Hepatocyte (in vitro differentiated cells): ENCODE measurements at regions not wholly inside any gene's neighbourhood (a gene's known extent, or its start where the extent isn't known, plus 50 kb on each side); places are given as distances from the start of the nearest gene placed in this dataset.

Experiments used
- CTCF ChIP-seq: fragments of 200-600 bp; sonication (generic); IDR thresholded peaks from 2 replicates; pipeline ENCODE4 v1.5.1; 2016; ENCODE audit warnings: antibody characterized with exemption, mild to moderate bottlenecking; ENCODE audit not compliant: poor library complexity
- EZH2 ChIP-seq: fragments of 200-600 bp; sonication (generic); IDR thresholded peaks from 2 replicates; pipeline ENCODE4 v1.6.1; 2016; ENCODE audit warnings: antibody characterized with exemption, mild to moderate bottlenecking, borderline replicate concordance

- TF ChIP-seq CTCF: no peak
- TF ChIP-seq EZH2: no peak
Measured at GRCh38 chr3:46124216-46125177, 83.6 kb downstream of the CCR1 start.
